ENCODE measurements at regions not wholly inside any gene's neighbourhood (a gene's known extent, or its start where the extent isn't known, plus 50 kb on each side); places are given as distances from the start of the nearest gene placed in this dataset.

DNA sequence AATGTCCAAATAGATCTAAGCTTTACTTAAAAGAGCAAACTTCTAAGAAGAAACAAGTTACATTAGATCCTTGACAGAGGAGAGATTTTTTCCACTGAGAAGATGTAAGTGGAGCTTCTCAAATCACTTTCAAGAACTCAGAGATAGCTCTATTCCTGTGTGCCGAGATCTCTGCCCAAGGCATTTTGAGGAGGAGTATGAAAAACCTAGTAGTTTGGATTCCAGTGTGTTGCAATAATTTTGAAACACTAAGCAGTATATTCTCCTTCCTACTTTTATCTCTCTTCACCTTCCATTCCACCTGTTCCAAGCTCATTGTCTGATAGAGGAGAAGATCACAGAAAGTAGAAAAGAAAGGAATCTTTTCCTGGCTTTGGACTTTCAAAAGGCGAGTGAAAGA lies 192.0 kb upstream of the TANK start:
- H3K27me3 Mint-ChIP-seq (ENCODE audit: low read depth, unreplicated experiment) = no peaks in the 10 kb centered on the region
- no peak for FAIRE-seq

DNA sequence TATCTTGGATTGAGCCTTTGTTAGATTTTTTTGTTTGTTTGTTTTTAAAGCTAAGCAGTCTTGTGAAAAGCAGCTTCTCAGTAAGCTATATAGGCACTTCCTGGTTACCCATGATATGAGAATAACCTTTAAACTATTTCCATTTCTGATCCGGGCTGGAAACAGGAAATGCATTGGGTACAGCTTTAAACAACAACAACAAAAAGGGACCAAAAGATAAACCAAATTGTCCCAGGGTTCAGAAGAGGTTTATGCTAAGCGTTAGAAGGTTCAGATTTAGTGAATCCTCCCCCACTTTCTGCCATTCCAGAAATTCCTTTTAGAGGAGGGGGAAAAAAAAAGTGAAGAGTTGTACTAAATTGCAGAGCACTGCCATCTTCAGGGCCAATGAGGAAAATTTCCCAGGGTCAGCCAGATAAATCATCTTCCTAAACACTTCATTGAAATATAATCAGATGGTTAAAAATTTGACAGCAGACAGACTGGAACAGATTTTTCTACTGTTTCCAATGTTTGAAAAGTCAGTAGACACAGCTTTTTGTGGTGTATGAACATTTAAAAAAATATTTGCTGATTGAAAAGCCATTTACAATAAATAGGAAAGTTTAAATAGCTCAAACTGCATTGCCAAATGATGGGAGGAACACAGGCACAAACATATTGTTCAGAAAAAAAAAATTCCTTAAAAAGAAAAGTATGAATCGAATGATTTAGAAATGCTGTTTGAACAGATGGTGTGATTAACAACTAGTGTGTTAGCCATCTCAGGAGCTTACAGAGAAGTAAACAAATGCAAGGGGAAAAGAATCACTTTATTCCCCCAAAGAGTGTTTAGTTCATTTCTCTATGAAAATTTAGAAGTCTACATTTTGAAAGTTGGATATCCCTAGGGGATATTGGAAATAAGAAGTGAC lies 189.9 kb upstream of the TANK start:
- Mint-ChIP-seq H3K27me3 (ENCODE audit: low read depth, unreplicated experiment) (no peaks in the 10 kb centered on the region), H3K9me3 (ENCODE audit: unreplicated experiment) (no peaks in the 10 kb centered on the region), H3K36me3 (ENCODE audit: low read depth, unreplicated experiment) (no peaks in the 10 kb centered on the region), H3K4me1 (ENCODE audit: low read depth, unreplicated experiment) (peaks cover 2% of the 10 kb centered on the region), H3K4me3 (ENCODE audit: unreplicated experiment) (no peak overlapping the region), H3K27ac (ENCODE audit: unreplicated experiment) (peak overlapping the region; percentile 94)
- Histone ChIP-seq H4K20me1 (ENCODE audit: insufficient read depth, low read length) (no peaks in the 10 kb centered on the region), H3K27ac (ENCODE audit: low read depth, low read length) (peak overlapping the region; percentile 27), H3K4me3 (ENCODE audit: insufficient read depth, low read depth, low read length) (no peak overlapping the region), H3K4me2 (ENCODE audit: low read length) (peak overlapping the region; percentile 73), H3K4me1 (ENCODE audit: insufficient read depth, low read length) (peaks cover 4% of the 10 kb centered on the region), H2AFZ (ENCODE audit: low read depth, low read length) (peak overlapping the region; percentile 48), H3K27me3 (ENCODE audit: insufficient read depth, low read length) (no peaks in the 10 kb centered on the region), H3K9ac (ENCODE audit: low read length) (peak overlapping the region; percentile 46), H3K9me3 (ENCODE audit: insufficient read depth, low read depth, low read length) (no peaks in the 10 kb centered on the region), H3K79me2 (ENCODE audit: insufficient read depth, low read length) (no peaks in the 10 kb centered on the region), H3K36me3 (ENCODE audit: insufficient read depth, low read length) (no peaks in the 10 kb centered on the region)
- DNase-seq (ENCODE audit: low read depth) = peak; percentile 69
- TF ChIP-seq EZH2 (IDR thresholded peaks at IDR 0.05; ENCODE audit: insufficient read depth, low read length) = no peak
- TF ChIP-seq, protein P1, sequence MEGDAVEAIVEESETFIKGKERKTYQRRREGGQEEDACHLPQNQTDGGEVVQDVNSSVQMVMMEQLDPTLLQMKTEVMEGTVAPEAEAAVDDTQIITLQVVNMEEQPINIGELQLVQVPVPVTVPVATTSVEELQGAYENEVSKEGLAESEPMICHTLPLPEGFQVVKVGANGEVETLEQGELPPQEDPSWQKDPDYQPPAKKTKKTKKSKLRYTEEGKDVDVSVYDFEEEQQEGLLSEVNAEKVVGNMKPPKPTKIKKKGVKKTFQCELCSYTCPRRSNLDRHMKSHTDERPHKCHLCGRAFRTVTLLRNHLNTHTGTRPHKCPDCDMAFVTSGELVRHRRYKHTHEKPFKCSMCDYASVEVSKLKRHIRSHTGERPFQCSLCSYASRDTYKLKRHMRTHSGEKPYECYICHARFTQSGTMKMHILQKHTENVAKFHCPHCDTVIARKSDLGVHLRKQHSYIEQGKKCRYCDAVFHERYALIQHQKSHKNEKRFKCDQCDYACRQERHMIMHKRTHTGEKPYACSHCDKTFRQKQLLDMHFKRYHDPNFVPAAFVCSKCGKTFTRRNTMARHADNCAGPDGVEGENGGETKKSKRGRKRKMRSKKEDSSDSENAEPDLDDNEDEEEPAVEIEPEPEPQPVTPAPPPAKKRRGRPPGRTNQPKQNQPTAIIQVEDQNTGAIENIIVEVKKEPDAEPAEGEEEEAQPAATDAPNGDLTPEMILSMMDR (IDR thresholded peaks at IDR 0.05; ENCODE audit: insufficient read depth, low read depth, low read length) = peak; percentile 91
- peak; percentile 73 for FAIRE-seq

More for the DNA sequence above, 192.0 kb upstream of the TANK start:
- no peak overlapping the region for H3K4me2 ChIP-seq (ENCODE audit: low read length)
- H3K4me1 ChIP-seq (ENCODE audit: insufficient read depth, low read length) = peaks cover 4% of the 10 kb centered on the region
- no peaks in the 10 kb centered on the region for H3K36me3 Mint-ChIP-seq (ENCODE audit: low read depth, unreplicated experiment)
- H3K27ac Mint-ChIP-seq (ENCODE audit: unreplicated experiment) = no peak overlapping the region
- no peaks in the 10 kb centered on the region for H3K9me3 Mint-ChIP-seq (ENCODE audit: unreplicated experiment)
- no peaks in the 10 kb centered on the region for H3K9me3 ChIP-seq (ENCODE audit: insufficient read depth, low read depth, low read length)
- DNase-seq (ENCODE audit: low read depth) = no peak
- no peaks in the 10 kb centered on the region for H3K27me3 ChIP-seq (ENCODE audit: insufficient read depth, low read length)
- no peaks in the 10 kb centered on the region for H4K20me1 ChIP-seq (ENCODE audit: insufficient read depth, low read length)
- TF ChIP-seq, protein P1 (IDR thresholded peaks at IDR 0.05; ENCODE audit: insufficient read depth, low read depth, low read length) = no peak
- no peak for TF ChIP-seq EZH2 (IDR thresholded peaks at IDR 0.05; ENCODE audit: insufficient read depth, low read length)
- no peak overlapping the region for H3K27ac ChIP-seq (ENCODE audit: low read depth, low read length)
- H3K36me3 ChIP-seq (ENCODE audit: insufficient read depth, low read length) = no peaks in the 10 kb centered on the region
- no peak overlapping the region for H2AFZ ChIP-seq (ENCODE audit: low read depth, low read length)
- H3K9ac ChIP-seq (ENCODE audit: low read length) = no peak overlapping the region
- H3K4me3 ChIP-seq (ENCODE audit: insufficient read depth, low read depth, low read length) = no peak overlapping the region
- H3K4me1 Mint-ChIP-seq (ENCODE audit: low read depth, unreplicated experiment) = peaks cover 2% of the 10 kb centered on the region
- no peak overlapping the region for H3K4me3 Mint-ChIP-seq (ENCODE audit: unreplicated experiment)
- H3K79me2 ChIP-seq (ENCODE audit: insufficient read depth, low read length) = no peaks in the 10 kb centered on the region

DNA sequence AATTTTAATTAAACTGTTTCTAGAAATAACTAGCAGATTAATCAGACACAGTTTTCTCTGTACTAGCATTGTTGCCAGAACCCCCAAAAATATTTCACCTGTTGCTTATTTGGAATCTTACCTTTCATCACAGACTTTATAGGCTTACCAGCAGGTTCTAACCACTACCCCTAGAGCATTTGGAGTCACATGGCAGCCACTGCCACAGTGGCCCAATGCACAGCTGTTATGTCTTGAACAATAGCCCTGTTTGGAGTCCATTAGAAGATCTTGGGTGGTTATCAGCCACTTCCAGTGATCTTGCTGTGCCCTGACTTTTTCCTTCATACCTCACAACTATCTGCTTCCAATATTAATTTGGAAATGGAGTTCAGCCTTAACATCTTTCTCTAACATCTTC lies 186.2 kb upstream of the TANK start:
- Histone ChIP-seq H3K27ac (ENCODE audit: low read depth, low read length) (no peak overlapping the region), H3K27me3 (ENCODE audit: insufficient read depth, low read length) (no peaks in the 10 kb centered on the region), H3K36me3 (ENCODE audit: insufficient read depth, low read length) (no peaks in the 10 kb centered on the region), H4K20me1 (ENCODE audit: insufficient read depth, low read length) (no peaks in the 10 kb centered on the region), H3K4me3 (ENCODE audit: insufficient read depth, low read depth, low read length) (no peak overlapping the region), H2AFZ (ENCODE audit: low read depth, low read length) (no peak overlapping the region), H3K4me2 (ENCODE audit: low read length) (no peak overlapping the region), H3K9ac (ENCODE audit: low read length) (no peak overlapping the region), H3K79me2 (ENCODE audit: insufficient read depth, low read length) (no peaks in the 10 kb centered on the region), H3K9me3 (ENCODE audit: insufficient read depth, low read depth, low read length) (no peaks in the 10 kb centered on the region), H3K4me1 (ENCODE audit: insufficient read depth, low read length) (peaks cover 4% of the 10 kb centered on the region)
- TF ChIP-seq, protein P1 (IDR thresholded peaks at IDR 0.05; ENCODE audit: insufficient read depth, low read depth, low read length) = no peak
- no peak for TF ChIP-seq EZH2 (IDR thresholded peaks at IDR 0.05; ENCODE audit: insufficient read depth, low read length)
- Mint-ChIP-seq H3K9me3 (ENCODE audit: unreplicated experiment) (no peaks in the 10 kb centered on the region), H3K4me1 (ENCODE audit: low read depth, unreplicated experiment) (peaks cover 2% of the 10 kb centered on the region), H3K4me3 (ENCODE audit: unreplicated experiment) (no peak overlapping the region), H3K27ac (ENCODE audit: unreplicated experiment) (no peak overlapping the region), H3K27me3 (ENCODE audit: low read depth, unreplicated experiment) (no peaks in the 10 kb centered on the region), H3K36me3 (ENCODE audit: low read depth, unreplicated experiment) (no peaks in the 10 kb centered on the region)
- no peak for DNase-seq (ENCODE audit: low read depth)
- FAIRE-seq = no peak

All from astrocyte (in vitro differentiated cells and primary cell).